Dermis blood vessel endothelial cell (primary cell): ENCODE measurements at regions not wholly inside any gene's neighbourhood (a gene's known extent, or its start where the extent isn't known, plus 50 kb on each side); places are given as distances from the start of the nearest gene placed in this dataset.
"Not testable (repeated sequence)": the region's sequence is repeated elsewhere in the genome, so short reads cannot be mapped to it uniquely, and the experiment has no call there.

Experiments
- DNase-seq: peaks from one replicate; pipeline ENCODE4 v3.0.0; 2010

GRCh38 chr6:58406659-58407058 is 1089.2 kb downstream of the PRIM2 start:
- not testable (repeated sequence) for DNase-seq

GRCh38 chr6:58419321-58419720 is 1101.9 kb downstream of the PRIM2 start:
- DNase-seq = no peak
